Stimulated activated CD4-positive, alpha-beta T cell treated with anti-CD3 and anti-CD28 coated beads, Interleukin-4, amount 100 ng/mL, for 48 hours (primary cell): ENCODE measurements at regions not wholly inside any gene's neighbourhood (a gene's known extent, or its start where the extent isn't known, plus 50 kb on each side); places are given as distances from the start of the nearest gene placed in this dataset.

ENCODE experiments used
- DNase-seq, 2 donors: peaks; one replicate each; pipeline ENCODE4 v3.0.0-alpha.2; 2020; ENCODE audit warnings: low read depth in 2 of 2

GRCh38 chr17:72425133-72425793 lies 304.4 kb downstream of the SOX9 start:
- DNase-seq, result no peak

GRCh38 chr17:72425794-72426168 lies 305.0 kb downstream of the SOX9 start:
- DNase-seq, result no peak

GRCh38 chr17:72426321-72426720 lies 305.5 kb downstream of the SOX9 start:
- DNase-seq, result no peak

GRCh38 chr17:72426948-72427760 lies 306.3 kb downstream of the SOX9 start:
- no peak for DNase-seq

GRCh38 chr17:72427761-72428109 lies 306.9 kb downstream of the SOX9 start:
- DNase-seq, result no peak

GRCh38 chr17:72429066-72429638 lies 308.3 kb downstream of the SOX9 start:
- no peak for DNase-seq

- no peak for DNase-seq
Observed at GRCh38 chr17:72430611-72431432, 310.0 kb downstream of the SOX9 start.

- DNase-seq, result no peak
Observed at GRCh38 chr17:72432143-72432621, 311.4 kb downstream of the SOX9 start.

- DNase-seq, result no peak
Observed at GRCh38 chr17:72432881-72433280, 312.1 kb downstream of the SOX9 start.

GRCh38 chr17:72433797-72434196 lies 313.0 kb downstream of the SOX9 start:
- no peak for DNase-seq

- no peak for DNase-seq
Observed at GRCh38 chr17:72434581-72434980, 313.8 kb downstream of the SOX9 start.

GRCh38 chr17:72434991-72435618 lies 314.3 kb downstream of the SOX9 start:
- no peak for DNase-seq

- no peak for DNase-seq
Observed at GRCh38 chr17:72438783-72439182, 318.0 kb downstream of the SOX9 start.

- no peak for DNase-seq
Observed at GRCh38 chr17:72439893-72440502, 319.2 kb downstream of the SOX9 start.

- DNase-seq, result no peak
Observed at GRCh38 chr17:72440961-72441360, 320.1 kb downstream of the SOX9 start.

- no peak for DNase-seq
Observed at GRCh38 chr17:72441909-72442308, 321.1 kb downstream of the SOX9 start.

GRCh38 chr17:72444517-72445054 lies 323.8 kb downstream of the SOX9 start:
- DNase-seq, result no peak

GRCh38 chr17:72445055-72445991 lies 324.5 kb downstream of the SOX9 start:
- DNase-seq, result no peak

- no peak for DNase-seq
Observed at GRCh38 chr17:72446118-72446517, 325.3 kb downstream of the SOX9 start.
